NCI-H2107 (cell line): ENCODE measurements at regions not wholly inside any gene's neighbourhood (a gene's known extent, or its start where the extent isn't known, plus 50 kb on each side); places are given as distances from the start of the nearest gene placed in this dataset.

Experiments used
- DNase-seq: peaks from one replicate; lab custom pipeline; 2025; lab: John Stamatoyannopoulos, UW

- no peak for DNase-seq
Observed at GRCh38 chr9:20197976-20198685, 409.3 kb upstream of the SLC24A2 start.

DNA sequence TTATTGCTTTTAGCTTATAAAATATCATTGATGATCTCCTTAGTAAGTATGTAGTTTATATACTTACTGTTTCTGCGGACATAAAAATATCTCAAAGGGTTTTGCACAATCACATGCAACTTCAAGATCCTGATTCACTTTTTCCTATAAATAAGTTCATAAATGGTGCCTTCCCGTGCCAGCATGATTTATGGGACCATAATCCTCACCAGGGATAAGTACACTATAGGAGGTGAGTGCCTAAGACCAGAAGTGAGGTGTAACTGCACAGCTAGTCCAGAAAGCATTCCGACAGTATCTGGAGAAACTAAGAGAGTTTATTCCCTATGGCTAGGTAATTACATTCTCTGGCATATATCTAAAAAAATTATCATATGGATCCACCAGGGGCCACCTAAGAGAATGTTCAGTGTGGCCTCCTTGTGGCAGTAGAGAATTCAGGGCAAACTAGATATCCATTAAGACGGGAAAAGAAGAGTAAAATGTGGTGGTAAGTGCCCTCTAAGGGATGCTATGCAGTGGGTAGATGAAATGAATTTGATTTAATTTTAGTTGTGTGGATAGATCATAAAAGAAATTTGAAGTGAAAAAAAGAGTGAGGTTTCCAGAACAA is 402.5 kb upstream of the SLC24A2 start:
- no peak for DNase-seq

- no peak for DNase-seq
Observed at GRCh38 chr9:20189871-20190270, 401.0 kb upstream of the SLC24A2 start.

- DNase-seq, result no peak
Observed at GRCh38 chr9:20188616-20189369, 400.0 kb upstream of the SLC24A2 start.

DNA sequence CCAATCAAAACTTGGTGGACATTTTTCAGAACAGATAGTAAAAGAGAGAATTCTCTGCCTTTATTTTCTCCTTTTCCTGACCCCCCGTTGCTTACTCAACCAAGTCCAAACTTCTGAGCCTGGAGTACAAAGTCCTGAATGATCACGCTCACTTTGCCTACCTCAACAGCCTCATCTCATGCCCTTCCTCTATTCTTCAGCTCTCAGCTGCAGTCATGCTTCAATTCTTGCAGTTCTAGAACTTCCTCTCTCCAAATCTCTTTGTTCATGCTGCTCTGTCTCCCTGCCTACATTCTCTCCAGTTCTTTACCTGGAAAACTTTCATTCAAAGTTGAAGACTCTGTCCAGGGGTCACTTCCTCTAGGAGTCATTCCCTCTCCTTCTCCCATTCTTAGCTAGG is 398.5 kb upstream of the SLC24A2 start:
- DNase-seq, result no peak

- no peak for DNase-seq
Observed at GRCh38 chr9:20186823-20187222, 398.0 kb upstream of the SLC24A2 start.

DNA sequence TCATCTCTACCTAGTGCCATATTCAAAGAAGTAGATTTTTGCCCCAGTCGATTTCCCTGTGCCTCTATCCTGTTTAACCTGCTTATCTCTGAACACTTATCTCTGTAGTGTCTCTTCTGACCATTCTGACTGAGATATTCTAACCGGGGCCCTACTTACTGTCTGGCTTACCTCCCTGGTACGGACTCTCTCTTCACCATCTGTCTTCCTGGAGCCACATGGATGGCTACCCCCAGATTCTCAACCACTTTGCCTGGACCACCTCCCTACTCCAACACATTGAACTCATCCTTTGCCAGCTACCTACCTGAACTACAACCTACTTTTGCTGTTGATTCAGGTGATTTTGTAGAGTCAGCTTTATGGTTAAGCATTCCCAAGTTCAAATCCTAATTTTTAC is 397.4 kb upstream of the SLC24A2 start:
- no peak for DNase-seq

GRCh38 chr9:20184541-20184940 is 395.7 kb upstream of the SLC24A2 start:
- DNase-seq, result no peak

GRCh38 chr9:20178679-20179078 is 389.8 kb upstream of the SLC24A2 start:
- no peak for DNase-seq

DNA sequence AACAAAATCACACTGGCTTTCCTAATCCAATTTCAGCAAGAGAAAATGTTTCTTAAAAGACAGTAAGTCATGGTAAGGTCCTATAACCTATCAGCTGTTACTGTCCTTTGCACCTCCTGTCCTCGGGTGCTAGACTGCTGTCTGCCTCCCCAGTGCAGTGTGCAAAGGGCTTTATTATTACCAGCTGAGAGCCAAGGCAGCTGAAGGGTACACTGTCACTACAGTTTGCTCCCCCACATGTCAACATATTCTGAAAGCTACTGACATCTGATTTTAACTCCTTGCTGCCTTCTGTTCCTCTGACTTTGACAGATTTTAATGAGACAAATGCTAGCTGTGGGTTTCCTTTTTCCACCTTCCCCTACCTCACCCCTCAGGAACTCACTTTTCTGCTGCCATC is 389.4 kb upstream of the SLC24A2 start:
- DNase-seq, result no peak

DNA sequence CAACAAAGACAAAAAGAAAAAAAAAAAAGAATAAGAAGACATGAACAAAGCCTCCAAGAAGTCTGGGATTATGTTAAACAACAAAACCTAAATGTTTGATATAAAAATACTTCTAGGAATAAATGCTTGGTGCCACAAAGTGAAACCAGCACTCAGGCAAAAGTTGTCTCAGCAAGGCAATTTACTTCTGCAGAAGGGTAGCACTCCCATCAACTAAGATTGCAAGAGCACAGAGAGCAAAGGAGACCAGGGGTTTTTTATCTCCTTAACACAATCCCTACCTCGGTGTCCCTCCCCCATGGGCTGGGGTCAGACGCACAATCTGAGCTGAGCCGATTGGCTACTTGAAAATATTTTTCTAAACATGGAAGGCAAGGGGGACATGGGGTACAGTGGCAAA is 381.3 kb upstream of the SLC24A2 start:
- DNase-seq, result no peak

GRCh38 chr9:20152151-20152725 is 363.4 kb upstream of the SLC24A2 start:
- DNase-seq, result no peak

DNA sequence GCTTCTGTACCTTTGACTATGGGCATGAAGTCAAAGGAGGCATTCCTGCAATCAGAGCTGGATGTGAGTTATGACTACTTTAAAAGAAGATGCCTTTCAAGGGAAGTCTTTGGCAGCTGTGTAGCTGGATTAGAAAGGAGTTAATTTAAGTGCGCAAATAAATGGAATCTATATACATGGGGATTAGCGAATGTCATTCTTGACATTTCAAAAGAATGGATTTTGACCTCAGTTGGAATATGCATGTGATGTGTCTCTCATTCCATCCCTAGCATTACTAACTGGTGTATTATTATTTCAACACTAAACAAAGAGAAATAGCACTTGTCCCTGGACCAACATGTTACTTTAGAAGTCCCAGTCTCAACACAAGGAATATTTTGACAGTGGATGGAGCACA is 359.6 kb upstream of the SLC24A2 start:
- no peak for DNase-seq

- no peak for DNase-seq
Observed at GRCh38 chr9:20144197-20144596, 355.4 kb upstream of the SLC24A2 start.

DNA sequence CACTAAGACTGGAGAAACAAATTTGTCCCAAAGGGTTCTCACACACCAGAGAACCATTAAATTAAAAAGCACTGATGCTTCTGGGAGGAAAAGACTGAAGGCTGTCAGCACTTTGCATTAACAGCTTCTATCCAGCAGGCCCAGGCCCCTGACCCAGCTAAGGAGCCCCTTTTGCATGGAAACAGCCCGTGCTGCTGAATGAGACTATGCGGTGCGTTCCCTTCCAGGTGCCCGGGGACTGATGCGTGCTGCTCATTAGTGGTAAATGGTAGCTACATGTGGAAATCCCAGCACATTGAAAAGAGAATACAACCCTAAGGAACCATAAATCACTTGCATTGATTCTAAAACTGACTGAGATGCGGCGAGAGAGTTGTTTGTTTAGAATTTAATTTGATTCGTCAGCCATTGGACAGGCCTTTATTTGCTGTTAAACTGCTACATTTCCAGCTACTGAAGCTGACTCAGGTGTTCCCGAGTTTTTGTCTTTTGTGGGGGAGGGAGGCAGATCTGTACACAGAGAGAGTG is 351.0 kb upstream of the SLC24A2 start:
- DNase-seq, result no peak

GRCh38 chr9:20138841-20139240 is 350.0 kb upstream of the SLC24A2 start:
- no peak for DNase-seq

DNA sequence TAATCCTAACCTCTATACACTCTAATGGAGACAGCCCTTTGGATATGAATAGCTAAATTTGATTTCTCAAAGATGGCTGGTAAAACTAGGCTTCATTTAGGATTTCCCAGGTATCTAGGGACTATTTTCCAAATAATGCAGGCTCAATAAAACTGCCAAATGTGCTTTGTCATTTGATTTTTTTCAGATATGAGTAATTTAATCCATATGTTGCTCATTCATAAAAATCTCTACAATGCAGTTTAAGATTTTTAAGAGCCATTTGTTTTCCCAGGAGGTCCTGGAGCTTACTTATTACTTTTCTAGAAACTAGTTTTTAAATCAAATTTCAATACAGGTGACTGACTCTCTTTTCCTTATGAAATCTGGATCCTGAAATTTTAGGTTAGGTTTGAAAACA is 349.3 kb upstream of the SLC24A2 start:
- no peak for DNase-seq

- no peak for DNase-seq
Observed at GRCh38 chr9:20137425-20137824, 348.6 kb upstream of the SLC24A2 start.

- no peak for DNase-seq
Observed at GRCh38 chr9:20135119-20135697, 346.4 kb upstream of the SLC24A2 start.

DNA sequence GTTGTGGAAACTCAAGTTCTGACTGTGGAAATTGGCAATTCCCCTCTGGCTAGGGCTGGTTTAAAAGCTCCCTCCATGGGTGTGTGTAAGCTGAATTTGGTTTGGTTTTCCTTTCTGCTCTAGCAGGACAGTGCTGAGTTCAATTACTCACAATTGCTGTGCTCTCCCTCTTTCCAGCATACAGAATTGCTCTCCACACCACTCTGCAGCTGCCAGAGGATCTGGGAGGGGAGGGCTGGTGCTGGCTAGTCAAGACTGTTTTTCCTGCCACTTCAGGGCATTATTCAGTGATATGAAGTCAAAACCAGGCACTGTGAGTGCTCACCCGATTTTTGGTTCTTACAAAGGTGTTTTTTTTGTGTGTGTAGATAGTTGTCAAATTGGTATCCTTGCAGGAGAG is 336.9 kb upstream of the SLC24A2 start:
- no peak for DNase-seq

- DNase-seq, result no peak
Observed at GRCh38 chr9:20119566-20119965, 330.7 kb upstream of the SLC24A2 start.

DNA sequence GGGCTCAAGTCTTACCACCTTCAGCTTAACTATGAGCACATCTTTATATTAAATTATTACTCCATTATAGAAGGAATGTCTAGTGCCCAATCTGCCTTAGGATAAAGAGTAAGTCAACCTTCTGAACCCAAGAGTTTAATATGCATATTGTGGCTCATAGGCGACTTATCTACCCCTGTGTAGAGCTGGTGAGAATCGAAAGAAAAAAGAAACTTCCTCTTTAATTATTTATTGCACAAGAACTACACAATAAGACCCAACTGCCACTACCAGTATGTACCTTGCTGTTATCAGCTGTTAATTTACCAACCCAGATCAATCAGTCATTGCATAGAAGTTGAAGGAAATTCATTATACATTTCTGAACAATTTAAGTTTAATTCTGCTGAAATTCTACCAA is 329.1 kb upstream of the SLC24A2 start:
- no peak for DNase-seq
